Prostate gland (tissue), 2 donors: ENCODE measurements at regions not wholly inside any gene's neighbourhood (a gene's known extent, or its start where the extent isn't known, plus 50 kb on each side); places are given as distances from the start of the nearest gene placed in this dataset.

Source experiments
- DNase-seq: peaks from one replicate; pipeline ENCODE4 v3.0.0-alpha.2; 2019; ENCODE audit warnings: low spot score
- H3K27ac ChIP-seq, 2 donors: fragments of 200-600 bp; sonication (generic); 2 replicates each; pipeline ENCODE4 v1.5.1; 2017 to 2019
- H3K27me3 ChIP-seq: fragments of 200-600 bp; sonication (generic); replicated peaks from 2 replicates; pipeline ENCODE4 v1.5.1; 2019; ENCODE audit not compliant: insufficient read depth
- H3K36me3 ChIP-seq, 2 donors: fragments of 200-600 bp; sonication (generic); 1 replicate in 1 of 2; 2 replicates in 1 of 2; pipeline versions ENCODE4 v1.5.1 to v1.8.1; 2017 to 2019
- H3K4me1 ChIP-seq: fragments of 200-600 bp; sonication (generic); replicated peaks from 2 replicates; pipeline ENCODE4 v1.5.1; 2019
- H3K4me3 ChIP-seq, 2 donors: fragments of 200-600 bp; sonication (generic); 2 replicates each; pipeline ENCODE4 v1.5.1; 2017 to 2019
- H3K9me3 ChIP-seq: fragments of 200-600 bp; sonication (generic); 2 replicates; pipeline ENCODE4 v1.5.1; 2017
- POLR2A ChIP-seq: fragments of 450-650 bp; IDR thresholded peaks from one replicate; pipeline ENCODE4 v1.6.1; 2016; ENCODE audit warnings: antibody characterized with exemption, mild to moderate bottlenecking
- POLR2AphosphoS5 ChIP-seq: sonication (generic); formaldehyde crosslinking; IDR thresholded peaks from one replicate; pipeline ENCODE4 v1.6.1; 2017; ENCODE audit warnings: antibody characterized with exemption
- WGBS: methylation state at CpG from one replicate; pipeline ENCODE4 v1.1.5; 2018; 5-methylcytosine and 5-hydroxymethylcytosine counted together
- intact Hi-C: fragments of 100-400 bp; cut with DNase I; formaldehyde crosslinking; loops from one replicate; pipeline ENCODE4 v1.14.2; 2022
- TF ChIP-seq, protein P1 (sequence below), 4 experiments: fragments of 200-600 bp in 2 of 4; fragments of 450-650 bp in 2 of 4; sonication (generic) in 2 of 4; IDR thresholded peaks; 1 replicate in 3 of 4; 2 replicates in 1 of 4; pipeline ENCODE4 v1.5.1; 2016 to 2019; ENCODE audit warnings: antibody characterized with exemption in 4 of 4, mild to moderate bottlenecking in 2 of 4, moderate library complexity in 2 of 4

DNA sequence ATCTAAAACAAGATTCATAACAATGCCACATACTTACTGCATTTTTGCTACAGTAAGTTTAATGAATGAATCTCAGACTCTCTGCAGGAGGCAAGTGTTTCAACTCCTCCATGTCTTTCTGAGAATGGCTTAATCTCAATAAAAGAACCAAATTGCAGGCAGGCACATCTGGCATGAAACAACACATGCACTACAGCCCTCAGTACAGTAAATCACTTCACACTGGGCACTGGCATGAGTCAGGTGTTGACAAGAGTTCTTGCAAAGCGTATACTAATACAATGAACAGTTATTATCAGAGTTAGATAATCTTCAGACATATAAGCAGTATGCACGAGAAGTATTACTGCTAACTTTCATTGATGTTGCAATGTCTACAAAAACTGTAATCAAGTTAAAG, 1386.8 kb downstream of the MRPL39 start:
- no peaks in the 10 kb centered on the region for H3K27me3 ChIP-seq
- no peak for DNase-seq
- no peak overlapping the region for H3K27ac ChIP-seq
- TF ChIP-seq POLR2AphosphoS5 (no peak), POLR2A (no peak)
- TF ChIP-seq, protein P1, sequence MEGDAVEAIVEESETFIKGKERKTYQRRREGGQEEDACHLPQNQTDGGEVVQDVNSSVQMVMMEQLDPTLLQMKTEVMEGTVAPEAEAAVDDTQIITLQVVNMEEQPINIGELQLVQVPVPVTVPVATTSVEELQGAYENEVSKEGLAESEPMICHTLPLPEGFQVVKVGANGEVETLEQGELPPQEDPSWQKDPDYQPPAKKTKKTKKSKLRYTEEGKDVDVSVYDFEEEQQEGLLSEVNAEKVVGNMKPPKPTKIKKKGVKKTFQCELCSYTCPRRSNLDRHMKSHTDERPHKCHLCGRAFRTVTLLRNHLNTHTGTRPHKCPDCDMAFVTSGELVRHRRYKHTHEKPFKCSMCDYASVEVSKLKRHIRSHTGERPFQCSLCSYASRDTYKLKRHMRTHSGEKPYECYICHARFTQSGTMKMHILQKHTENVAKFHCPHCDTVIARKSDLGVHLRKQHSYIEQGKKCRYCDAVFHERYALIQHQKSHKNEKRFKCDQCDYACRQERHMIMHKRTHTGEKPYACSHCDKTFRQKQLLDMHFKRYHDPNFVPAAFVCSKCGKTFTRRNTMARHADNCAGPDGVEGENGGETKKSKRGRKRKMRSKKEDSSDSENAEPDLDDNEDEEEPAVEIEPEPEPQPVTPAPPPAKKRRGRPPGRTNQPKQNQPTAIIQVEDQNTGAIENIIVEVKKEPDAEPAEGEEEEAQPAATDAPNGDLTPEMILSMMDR (IDR thresholded peaks at IDR 0.05), result no peak
- no peaks in the 10 kb centered on the region for H3K4me1 ChIP-seq
- WGBS, result 49% methylated on average over 2 of the region's 2 CpGs
- no peak overlapping the region for H3K4me3 ChIP-seq
- no peaks in the 10 kb centered on the region for H3K9me3 ChIP-seq
- intact Hi-C loops, result no loop called here
- H3K36me3 ChIP-seq, result no peaks in the 10 kb centered on the region

- Histone ChIP-seq H3K9me3 (no peaks in the 10 kb centered on the region), H3K4me1 (no peaks in the 10 kb centered on the region), H3K27ac (no peak overlapping the region), H3K4me3 (no peak overlapping the region), H3K36me3 (no peaks in the 10 kb centered on the region), H3K27me3 (no peaks in the 10 kb centered on the region)
- DNase-seq, result no peak
- WGBS, result 76% methylated on average over 4 of the region's 4 CpGs
- no peak for TF ChIP-seq POLR2A
- no peak for TF ChIP-seq POLR2AphosphoS5
- TF ChIP-seq, protein P1 (IDR thresholded peaks at IDR 0.05), result no peak
- intact Hi-C loops, result no loop called here
These were observed 1390.1 kb downstream of the MRPL39 start for GRCh38 chr21:24217151-24217550.

DNA sequence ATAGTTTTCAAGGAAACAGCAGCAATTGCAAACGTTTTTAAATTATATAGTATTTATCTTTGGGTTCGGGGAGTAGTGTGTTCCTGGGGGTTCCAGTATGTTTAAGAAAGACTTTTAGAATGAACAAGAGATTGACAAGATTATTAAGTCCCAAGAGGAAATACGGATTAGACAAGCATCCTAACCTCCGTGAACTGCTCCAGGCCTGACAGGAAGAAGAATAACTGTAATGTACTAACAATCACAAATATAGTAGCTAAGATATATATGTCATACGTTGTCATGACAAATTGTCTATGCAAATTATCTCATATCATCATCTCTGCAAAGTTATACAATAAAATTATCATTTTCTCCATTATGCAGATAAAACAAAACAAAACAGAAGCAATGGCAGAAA, 1397.2 kb downstream of the MRPL39 start:
- 64% methylated on average over 5 of the region's 5 CpGs for WGBS
- intact Hi-C loops, result no loop called here

GRCh38 chr21:24208562-24209260, 1398.6 kb downstream of the MRPL39 start:
- no peak overlapping the region for H3K4me3 ChIP-seq
- 97% methylated on average over 45 of the region's 54 CpGs for WGBS
- H3K4me1 ChIP-seq, result no peaks in the 10 kb centered on the region
- H3K9me3 ChIP-seq, result no peaks in the 10 kb centered on the region
- no peaks in the 10 kb centered on the region for H3K27me3 ChIP-seq
- intact Hi-C loops, result no loop called here
- no peak for DNase-seq
- H3K27ac ChIP-seq, result no peak overlapping the region
- no peaks in the 10 kb centered on the region for H3K36me3 ChIP-seq
- TF ChIP-seq POLR2A, result no peak
- no peak for TF ChIP-seq POLR2AphosphoS5
- TF ChIP-seq, protein P1 (IDR thresholded peaks at IDR 0.05), result no peak

More for the DNA sequence above, 1397.2 kb downstream of the MRPL39 start:
- DNase-seq, result no peak
- no peaks in the 10 kb centered on the region for H3K9me3 ChIP-seq
- no peak overlapping the region for H3K27ac ChIP-seq
- no peaks in the 10 kb centered on the region for H3K4me1 ChIP-seq
- H3K27me3 ChIP-seq, result no peaks in the 10 kb centered on the region
- TF ChIP-seq POLR2A, result no peak
- TF ChIP-seq, protein P1 (IDR thresholded peaks at IDR 0.05), result no peak
- no peak for TF ChIP-seq POLR2AphosphoS5
- H3K4me3 ChIP-seq, result no peak overlapping the region
- H3K36me3 ChIP-seq, result no peaks in the 10 kb centered on the region

- WGBS, result 22% methylated on average over 2 of the region's 2 CpGs
These were observed 1402.0 kb downstream of the MRPL39 start for GRCh38 chr21:24205319-24205718.

More at GRCh38 chr21:24205319-24205718, 1402.0 kb downstream of the MRPL39 start:
- H3K36me3 ChIP-seq, result no peaks in the 10 kb centered on the region
- no peak overlapping the region for H3K27ac ChIP-seq
- no peaks in the 10 kb centered on the region for H3K27me3 ChIP-seq
- no peak for TF ChIP-seq POLR2A
- no peak for TF ChIP-seq POLR2AphosphoS5
- TF ChIP-seq, protein P1 (IDR thresholded peaks at IDR 0.05), result no peak
- H3K4me1 ChIP-seq, result no peaks in the 10 kb centered on the region
- no peak overlapping the region for H3K4me3 ChIP-seq
- H3K9me3 ChIP-seq, result no peaks in the 10 kb centered on the region
- intact Hi-C loops, result no loop called here
- DNase-seq, result no peak
